Small intestine (tissue), 7 donors: ENCODE measurements at regions not wholly inside any gene's neighbourhood (a gene's known extent, or its start where the extent isn't known, plus 50 kb on each side); places are given as distances from the start of the nearest gene placed in this dataset.

Experiments
- DNase-seq, 2 donors: peaks; one replicate each; pipeline versions ENCODE4 v3.0.0 to v3.0.0-alpha.2; 2013
- FAIRE-seq: peaks from 2 replicates; lab custom pipeline; 2012; peaks lifted over from hg19 to GRCh38; lab: Jason Lieb, UNC
- H3K27ac ChIP-seq, 3 donors: one replicate each; pipeline ENCODE4 v1.5.1; 2013; ENCODE audit warnings: low read length in 2 of 3, mild to moderate bottlenecking in 2 of 3, control low read depth in 1 of 3, inconsistent platforms in 1 of 3, low read depth in 1 of 3, moderate library complexity in 1 of 3
- H3K27me3 ChIP-seq, 3 donors: one replicate each; pipeline ENCODE4 v1.6.1; 2013; ENCODE audit warnings: low read length in 3 of 3, inconsistent platforms in 1 of 3; ENCODE audit not compliant: control insufficient read depth in 3 of 3, insufficient read depth in 3 of 3
- H3K36me3 ChIP-seq, 3 donors: one replicate each; pipeline ENCODE4 v1.6.1; 2013; ENCODE audit warnings: low read length in 3 of 3, inconsistent platforms in 1 of 3, low read depth in 1 of 3, mild to moderate bottlenecking in 1 of 3, moderate library complexity in 1 of 3; ENCODE audit not compliant: control insufficient read depth in 3 of 3, insufficient read depth in 2 of 3
- H3K4me1 ChIP-seq, 3 donors: one replicate each; pipeline ENCODE4 v1.6.1; 2013; ENCODE audit warnings: low read length in 2 of 3, inconsistent platforms in 1 of 3, low read depth in 1 of 3, mild to moderate bottlenecking in 1 of 3, moderate library complexity in 1 of 3; ENCODE audit not compliant: control insufficient read depth in 3 of 3, insufficient read depth in 2 of 3
- H3K4me3 ChIP-seq, 3 donors: one replicate each; pipeline ENCODE4 v1.5.1; 2013; ENCODE audit warnings: low read length in 3 of 3, control low read depth in 1 of 3, inconsistent platforms in 1 of 3, low read depth in 1 of 3, mild to moderate bottlenecking in 1 of 3, moderate library complexity in 1 of 3
- H3K9me3 ChIP-seq, 2 donors: one replicate each; pipeline ENCODE4 v1.6.1; 2013; ENCODE audit warnings: low read depth in 1 of 2, low read length in 1 of 2; ENCODE audit not compliant: control insufficient read depth in 2 of 2, insufficient read depth in 1 of 2
- WGBS, 3 donors: extraction: QIAGEN DNeasy Blood & Tissue Kit; methylation state at CpG; one replicate each; pipeline ENCODE4 v1.1.7; 2013; 5-methylcytosine and 5-hydroxymethylcytosine counted together
- donor health status: healthy with polysubstance abuse.
- donor health status: control.
- donor health status: control.
- donor health status: Bipolar disorder and iron deficiency.
- donor health status: healthy.

DNA sequence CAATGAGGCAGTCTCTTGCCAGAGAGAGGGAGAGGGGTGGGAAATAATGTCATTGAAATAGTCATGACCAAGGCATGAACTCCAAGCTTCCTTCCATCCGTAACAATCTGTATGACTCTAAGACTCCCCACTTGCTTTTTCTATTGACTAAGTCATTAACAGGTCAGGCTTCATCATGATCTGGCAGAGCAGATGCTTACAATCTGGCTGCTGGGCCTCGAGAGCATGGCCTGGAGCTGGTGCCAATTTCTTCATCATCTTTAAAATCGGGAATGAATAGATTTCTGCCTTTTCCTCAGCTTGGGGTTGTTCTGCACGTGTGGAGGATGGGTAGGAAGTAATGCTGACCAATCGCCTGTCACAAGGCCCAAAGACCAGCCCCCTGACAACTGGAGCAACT lies 280.6 kb upstream of the CLNK start:
- peaks cover 0 to 7% of the 10 kb centered on the region in 2 donors for H3K9me3 ChIP-seq
- no peak for FAIRE-seq
- DNase-seq, result no peak
- 70 to 76% (median 71%) methylated on average over 5 of the region's 5 CpGs for WGBS, 3 donors
- H3K27ac ChIP-seq, result no peak overlapping the region
- no peaks in the 10 kb centered on the region for H3K27me3 ChIP-seq
- H3K4me3 ChIP-seq, result no peak overlapping the region
- H3K4me1 ChIP-seq, result no peaks in the 10 kb centered on the region
- H3K36me3 ChIP-seq, result no peaks in the 10 kb centered on the region

DNA sequence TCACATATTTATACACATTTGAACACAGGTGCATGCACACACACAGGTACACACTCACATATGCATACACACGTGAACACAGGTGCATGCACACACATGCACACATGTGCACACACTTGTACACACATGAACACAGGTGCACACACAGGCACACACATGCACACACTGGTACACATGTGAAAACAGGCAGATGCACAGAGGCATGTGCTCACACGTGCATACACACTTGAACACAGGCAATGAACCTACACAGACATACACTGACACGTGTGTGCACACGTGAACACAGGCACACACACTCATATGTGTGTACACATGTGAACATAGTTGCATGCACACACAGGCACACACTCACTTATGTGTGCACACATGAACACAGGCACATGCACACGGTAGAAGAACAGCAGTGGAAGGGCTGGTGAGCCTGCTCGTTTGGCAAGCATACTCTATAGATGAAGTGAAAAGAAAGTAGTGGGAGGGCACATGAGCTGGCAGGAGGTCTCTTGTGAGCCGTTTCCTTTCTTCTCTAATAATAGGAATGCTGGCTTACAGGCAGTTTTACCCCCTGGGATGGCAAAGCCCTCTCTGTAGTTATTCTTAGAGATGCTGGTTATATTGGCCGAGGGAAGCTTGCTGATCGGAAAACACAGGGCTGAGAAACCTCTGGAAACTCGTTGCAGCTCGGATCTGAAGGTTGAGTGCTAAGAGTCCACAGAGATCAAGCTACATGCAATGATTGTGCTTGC lies 279.6 kb upstream of the CLNK start:
- DNase-seq, result no peak
- no peaks in the 10 kb centered on the region for H3K4me1 ChIP-seq
- peaks cover 0 to 7% of the 10 kb centered on the region in 2 donors for H3K9me3 ChIP-seq
- FAIRE-seq, result no peak
- no peaks in the 10 kb centered on the region for H3K36me3 ChIP-seq
- WGBS, 3 donors, result 78 to 84% (median 79%) methylated on average over 11 of the region's 11 CpGs
- no peak overlapping the region for H3K27ac ChIP-seq
- no peaks in the 10 kb centered on the region for H3K27me3 ChIP-seq
- no peak overlapping the region for H3K4me3 ChIP-seq

DNA sequence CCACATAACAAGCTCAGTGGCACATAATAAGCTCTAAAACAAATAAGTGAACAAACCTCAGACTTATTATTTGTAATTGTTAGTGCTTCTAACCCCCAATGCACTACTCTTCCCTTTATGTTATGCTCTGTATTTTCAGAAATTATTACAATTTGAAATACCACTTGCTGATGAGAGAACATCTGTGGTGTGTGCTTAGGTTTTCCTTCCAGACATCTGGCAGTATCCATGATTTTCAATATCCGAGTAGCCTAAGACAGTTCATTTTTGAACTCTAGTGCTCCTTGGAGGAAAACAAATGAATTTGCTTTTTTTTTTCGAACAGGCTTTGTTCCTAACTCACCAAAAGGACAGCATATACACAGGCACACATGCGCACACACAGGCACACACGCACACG lies 278.7 kb upstream of the CLNK start:
- no peaks in the 10 kb centered on the region for H3K4me1 ChIP-seq
- no peak for FAIRE-seq
- WGBS, 3 donors, result 89 to 93% (median 90%) methylated on average over 5 of the region's 5 CpGs

DNA sequence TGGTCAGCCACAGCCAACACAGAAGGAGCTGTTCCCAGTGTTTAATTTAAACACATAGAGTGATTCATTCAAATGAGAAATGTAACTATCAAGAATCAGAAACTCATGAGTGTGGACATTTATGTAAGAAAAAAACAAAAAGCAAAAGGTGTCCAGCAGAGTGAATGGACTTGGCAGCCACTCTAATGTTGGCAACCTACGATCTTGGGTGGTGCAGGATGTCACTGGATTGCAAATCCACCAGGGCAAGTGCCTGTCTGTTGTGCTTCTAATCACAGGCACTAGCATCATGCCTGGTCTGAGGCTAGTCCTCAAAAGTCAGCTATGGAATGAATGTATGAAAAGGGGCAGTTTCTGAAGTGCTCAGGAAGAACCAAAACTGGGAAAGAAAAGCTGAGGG lies 277.7 kb upstream of the CLNK start:
- H3K36me3 ChIP-seq, result no peaks in the 10 kb centered on the region
- no peak for FAIRE-seq
- WGBS, 3 donors, result 25 to 65% (median 36%) methylated on average over 1 of the region's 1 CpG

More for the DNA sequence above, 278.7 kb upstream of the CLNK start:
- no peak overlapping the region for H3K27ac ChIP-seq
- no peak for DNase-seq
- no peak overlapping the region for H3K4me3 ChIP-seq
- H3K36me3 ChIP-seq, result no peaks in the 10 kb centered on the region
- no peaks in the 10 kb centered on the region for H3K27me3 ChIP-seq
- peaks cover 0 to 7% of the 10 kb centered on the region in 2 donors for H3K9me3 ChIP-seq

DNA sequence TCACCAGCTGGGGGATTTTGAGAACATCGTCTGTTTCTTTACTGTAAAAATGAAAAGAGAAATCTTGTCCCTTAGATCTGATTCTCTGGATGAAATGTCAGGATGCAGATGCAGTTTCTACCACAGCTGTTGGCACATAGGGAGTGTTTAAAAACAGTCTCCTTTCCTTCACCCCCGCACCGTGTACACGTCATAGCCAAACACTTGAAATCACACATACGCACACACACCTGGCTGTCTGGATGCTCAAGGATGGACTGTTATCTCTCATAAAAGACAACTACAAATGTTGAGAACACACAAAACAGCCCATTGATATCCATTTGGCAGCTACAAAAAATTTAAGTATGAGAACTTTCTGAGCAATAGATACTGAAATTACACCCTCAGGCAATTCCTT lies 275.8 kb upstream of the CLNK start:
- Histone ChIP-seq H3K4me1 (no peaks in the 10 kb centered on the region), H3K4me3 (no peak overlapping the region), H3K9me3 (peaks cover 0 to 5% of the 10 kb centered on the region in 2 donors), H3K27me3 (no peaks in the 10 kb centered on the region), H3K27ac (no peak overlapping the region), H3K36me3 (no peaks in the 10 kb centered on the region)
- WGBS, 3 donors, result 58 to 81% (median 80%) methylated on average over 5 of the region's 5 CpGs
- DNase-seq (no peak), FAIRE-seq (no peak)

More for the DNA sequence above, 277.7 kb upstream of the CLNK start:
- H3K9me3 ChIP-seq, result peaks cover 0 to 7% of the 10 kb centered on the region in 2 donors
- no peak overlapping the region for H3K4me3 ChIP-seq
- no peak for DNase-seq
- H3K4me1 ChIP-seq, result no peaks in the 10 kb centered on the region
- H3K27ac ChIP-seq, result no peak overlapping the region
- no peaks in the 10 kb centered on the region for H3K27me3 ChIP-seq

DNA sequence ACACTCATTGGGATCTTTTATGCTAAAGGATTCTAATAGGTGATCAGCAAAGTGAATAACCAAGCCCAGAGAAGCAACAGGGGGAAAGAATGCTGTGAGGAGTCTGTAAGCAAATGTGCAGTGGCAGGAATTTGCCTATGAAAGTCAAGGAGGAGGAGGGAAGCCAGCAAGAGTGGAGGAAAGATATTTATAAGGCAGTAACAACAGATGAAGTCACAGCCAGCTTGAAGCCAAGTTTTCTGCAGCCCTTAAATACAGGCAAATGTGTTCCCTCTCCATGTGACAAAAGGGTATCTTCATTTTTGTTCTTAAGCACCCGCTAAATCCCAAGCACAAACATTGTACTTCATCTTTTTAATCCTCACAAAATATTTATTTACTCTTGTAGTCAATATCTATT lies 275.0 kb upstream of the CLNK start:
- Histone ChIP-seq H3K27ac (no peak overlapping the region), H3K4me1 (no peaks in the 10 kb centered on the region), H3K27me3 (no peaks in the 10 kb centered on the region), H3K4me3 (no peak overlapping the region), H3K9me3 (peaks cover 0 to 5% of the 10 kb centered on the region in 2 donors), H3K36me3 (no peaks in the 10 kb centered on the region)
- FAIRE-seq (no peak), DNase-seq (no peak)
- 42 to 59% (median 52%) methylated on average over 1 of the region's 1 CpG for WGBS, 3 donors

DNA sequence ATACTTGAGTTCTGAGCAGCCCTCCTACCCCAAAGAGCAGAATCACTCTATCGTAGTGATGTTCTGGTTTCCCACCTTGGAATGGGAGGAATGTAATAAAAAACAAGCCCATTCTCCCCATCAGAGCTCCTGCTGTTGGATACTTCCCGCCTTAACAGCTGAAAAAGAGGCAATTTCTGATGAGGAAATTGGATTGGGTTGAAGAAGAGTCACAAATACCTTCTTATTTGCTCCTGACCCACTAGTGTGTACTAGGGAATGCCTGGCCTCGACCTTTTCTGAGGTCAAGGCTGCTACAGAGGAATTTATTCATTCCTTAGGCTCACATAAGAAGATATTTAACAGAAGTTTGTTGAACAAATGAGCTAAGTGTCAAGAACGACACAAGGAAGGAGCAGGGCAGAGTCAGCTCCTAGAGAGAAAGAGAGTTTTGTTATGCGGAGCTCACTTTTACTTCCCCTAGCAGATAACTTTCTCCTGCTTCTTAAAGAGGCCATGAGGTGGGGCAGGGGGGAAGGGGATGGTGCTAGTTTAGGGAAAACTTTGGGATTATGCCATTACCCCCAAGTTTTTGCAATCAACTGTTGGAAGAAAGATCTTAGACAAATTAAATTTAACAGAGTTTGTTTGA lies 273.8 kb upstream of the CLNK start:
- no peak overlapping the region for H3K4me3 ChIP-seq
- no peak for DNase-seq
- H3K27me3 ChIP-seq, result no peaks in the 10 kb centered on the region
- H3K9me3 ChIP-seq, result no peaks in the 10 kb centered on the region
- no peaks in the 10 kb centered on the region for H3K4me1 ChIP-seq
- FAIRE-seq, result no peak
- no peaks in the 10 kb centered on the region for H3K36me3 ChIP-seq
- H3K27ac ChIP-seq, result no peak overlapping the region
- WGBS, 3 donors, result 63 to 70% (median 63%) methylated on average over 5 of the region's 5 CpGs

DNA sequence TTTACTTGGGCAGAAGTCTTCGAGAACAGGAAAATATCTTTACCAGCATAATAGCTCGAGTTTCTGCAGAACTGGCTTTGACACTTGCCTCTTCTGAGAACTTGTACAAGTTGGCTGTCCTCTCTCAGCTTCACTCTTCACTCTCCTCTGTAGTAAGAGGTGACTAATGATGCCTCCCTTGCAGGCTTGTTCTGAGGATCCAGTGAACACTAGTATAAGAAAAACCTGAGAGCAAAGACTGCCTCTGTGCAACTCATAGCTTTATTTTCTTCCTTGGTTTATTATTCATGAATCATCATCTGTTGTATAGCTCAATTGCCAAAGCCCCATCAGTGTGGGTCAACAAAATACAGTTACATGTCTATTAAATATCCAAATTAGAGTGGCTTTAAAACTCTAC lies 266.7 kb upstream of the CLNK start:
- WGBS, 3 donors, result 47 to 80% (median 65%) methylated on average over 2 of the region's 2 CpGs
- Histone ChIP-seq H3K27ac (no peak overlapping the region), H3K9me3 (peaks cover 0 to 2% of the 10 kb centered on the region in 2 donors), H3K36me3 (no peaks in the 10 kb centered on the region), H3K27me3 (no peaks in the 10 kb centered on the region), H3K4me3 (no peak overlapping the region), H3K4me1 (no peaks in the 10 kb centered on the region)
- FAIRE-seq, result no peak
- no peak for DNase-seq
